GM18909 (cell line): ENCODE measurements at regions not wholly inside any gene's neighbourhood (a gene's known extent, or its start where the extent isn't known, plus 50 kb on each side); places are given as distances from the start of the nearest gene placed in this dataset.

ENCODE experiments used
- ATAC-seq: cut with Tn5 transposase; IDR thresholded peaks from one replicate; pipeline ENCODE4 v1.9.1; 2021; ENCODE audit warnings: mild to moderate bottlenecking; ENCODE audit not compliant: unreplicated experiment, poor library complexity

- no peak for ATAC-seq
These were observed 197.7 kb downstream of the MTX2 start for GRCh38 chr2:176466918-176467452.

- no peak for ATAC-seq
These were observed 198.4 kb downstream of the MTX2 start for GRCh38 chr2:176467595-176467994.

GRCh38 chr2:176468457-176469113 is 199.3 kb downstream of the MTX2 start:
- ATAC-seq = no peak

DNA sequence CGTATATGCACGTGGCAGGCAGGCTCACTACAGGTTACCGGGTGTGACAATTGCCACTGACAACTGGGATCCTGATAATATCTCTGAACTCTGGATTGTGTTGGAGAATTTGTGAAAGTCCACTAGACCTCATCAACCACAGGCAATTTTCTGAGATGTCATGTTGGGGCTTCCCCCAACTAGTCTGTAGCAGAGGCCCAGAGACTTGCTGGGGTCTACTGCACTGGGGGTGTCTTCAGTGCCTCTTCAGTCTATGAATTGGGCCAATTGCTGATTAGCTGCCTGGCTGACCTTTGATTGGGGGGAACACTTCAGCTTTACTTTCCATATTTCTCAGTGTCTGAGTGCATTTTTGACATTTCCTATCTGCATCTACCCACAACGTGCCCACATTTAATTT is 201.5 kb downstream of the MTX2 start:
- no peak for ATAC-seq

- no peak for ATAC-seq
These were observed 202.7 kb downstream of the MTX2 start for GRCh38 chr2:176471949-176472348.

GRCh38 chr2:176473177-176473576 is 203.9 kb downstream of the MTX2 start:
- ATAC-seq = peak; percentile 65

GRCh38 chr2:176473851-176474250 is 204.6 kb downstream of the MTX2 start:
- ATAC-seq = no peak

DNA sequence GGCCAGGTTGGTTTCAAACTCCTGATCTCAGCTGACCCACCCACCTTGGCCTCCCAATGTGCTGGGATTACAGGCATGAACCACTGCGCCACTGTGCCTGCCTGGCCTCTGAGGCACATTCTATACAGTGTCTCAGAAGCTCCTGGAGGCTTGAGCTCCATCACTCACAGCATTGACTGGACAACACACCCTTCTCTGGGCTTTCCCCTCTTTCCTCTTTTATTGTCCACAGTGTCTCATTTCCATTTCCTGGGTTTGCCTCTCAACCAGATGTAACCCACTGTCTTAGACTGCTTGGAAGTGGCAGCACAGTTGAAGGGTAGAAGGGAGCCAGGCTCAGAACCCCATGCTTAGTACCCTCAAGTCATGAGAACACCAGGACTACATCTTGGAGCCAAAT is 208.1 kb downstream of the MTX2 start:
- no peak for ATAC-seq

GRCh38 chr2:176479961-176480360 is 210.7 kb downstream of the MTX2 start:
- ATAC-seq = no peak

DNA sequence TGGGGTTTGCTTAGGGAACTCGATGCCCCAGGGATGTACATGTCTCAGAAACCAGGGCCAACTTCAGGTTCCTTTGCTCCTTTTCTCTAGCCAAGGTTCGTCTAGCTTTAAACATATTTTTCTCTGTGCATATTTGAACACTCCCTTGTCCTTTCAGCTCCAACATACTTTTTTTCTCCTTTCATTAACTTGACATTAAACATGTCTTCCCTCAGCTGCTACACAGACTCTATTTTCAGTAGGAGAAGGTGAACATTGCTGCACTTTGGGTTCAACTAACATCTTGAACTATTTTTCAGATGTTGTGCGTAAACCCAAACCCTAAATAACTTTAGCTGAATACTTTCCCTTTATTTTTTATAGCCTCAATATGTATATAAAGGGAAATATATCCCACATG is 212.9 kb downstream of the MTX2 start:
- no peak for ATAC-seq

DNA sequence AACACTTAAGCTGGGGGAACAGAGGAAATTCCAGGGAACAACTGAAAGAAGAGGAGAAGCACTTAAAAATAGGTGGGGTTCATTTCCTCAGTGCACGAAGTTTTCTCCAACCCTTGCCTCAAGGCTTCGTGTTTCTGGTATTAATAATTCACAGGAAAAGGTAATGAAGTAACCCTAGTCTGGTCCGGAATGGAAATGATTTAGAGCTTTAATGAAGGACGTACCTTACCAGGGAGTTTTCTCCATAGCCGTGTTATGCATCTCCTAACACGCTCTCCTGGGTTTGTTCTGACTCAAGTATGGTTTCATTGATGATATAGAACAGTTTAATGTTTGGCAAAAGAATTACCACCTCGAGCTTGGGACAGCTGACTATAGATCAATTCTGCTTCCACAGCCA is 214.2 kb downstream of the MTX2 start:
- no peak for ATAC-seq

DNA sequence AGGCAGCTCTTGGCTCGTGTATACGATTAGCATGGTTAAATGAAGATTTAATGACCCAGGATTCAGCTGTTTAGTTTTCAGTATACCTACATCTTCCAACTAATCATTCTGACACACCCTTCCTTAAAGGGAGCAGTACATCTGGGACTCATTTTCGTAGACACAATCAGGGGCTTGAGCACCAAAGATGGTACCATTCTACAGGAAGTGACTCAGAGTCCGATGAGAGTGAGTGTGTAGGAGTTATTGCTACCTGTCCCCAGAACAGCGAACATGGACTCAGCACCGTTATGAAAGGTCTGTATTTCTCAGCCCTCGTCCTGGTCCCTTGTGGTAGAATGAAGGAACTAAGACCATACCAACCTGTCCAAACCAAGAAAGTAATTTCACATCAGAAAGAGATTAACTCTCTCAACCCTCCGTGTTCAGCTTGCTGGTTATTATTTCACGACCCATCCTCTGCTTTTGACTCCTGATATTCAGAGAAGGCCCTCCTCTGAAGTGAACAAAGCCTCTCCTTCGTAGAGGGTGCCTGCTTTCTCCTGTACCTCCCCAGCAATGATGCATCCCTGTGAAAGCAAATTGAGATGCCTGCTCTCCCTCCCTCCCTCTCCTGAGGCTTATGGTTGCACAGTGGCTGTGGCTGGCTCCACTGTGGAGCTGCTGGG is 214.8 kb downstream of the MTX2 start:
- no peak for ATAC-seq

DNA sequence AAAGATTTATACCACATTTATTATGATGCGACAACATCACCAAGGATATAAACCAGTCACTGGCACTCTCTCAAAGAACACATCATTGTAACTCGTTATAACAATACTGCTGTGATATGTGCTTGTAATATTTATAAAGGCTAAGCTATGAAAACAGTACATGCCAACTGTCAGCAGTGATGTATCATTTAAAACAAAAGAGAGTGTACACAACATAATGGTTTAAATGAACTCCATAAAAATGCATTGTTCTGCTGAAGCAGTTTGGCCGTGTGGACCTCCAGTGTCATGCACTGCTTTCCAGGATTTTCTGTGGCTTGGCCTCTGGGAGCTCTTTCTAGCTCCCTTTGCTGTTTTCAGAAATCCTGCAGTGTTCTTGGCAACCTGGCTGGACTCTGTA is 215.6 kb downstream of the MTX2 start:
- no peak for ATAC-seq

- ATAC-seq = no peak
These were observed 219.2 kb downstream of the MTX2 start for GRCh38 chr2:176488431-176488830.

GRCh38 chr2:176490061-176490861 is 221.0 kb downstream of the MTX2 start:
- no peak for ATAC-seq

- ATAC-seq = peak; percentile 89
These were observed 222.1 kb downstream of the MTX2 start for GRCh38 chr2:176491172-176491904.

DNA sequence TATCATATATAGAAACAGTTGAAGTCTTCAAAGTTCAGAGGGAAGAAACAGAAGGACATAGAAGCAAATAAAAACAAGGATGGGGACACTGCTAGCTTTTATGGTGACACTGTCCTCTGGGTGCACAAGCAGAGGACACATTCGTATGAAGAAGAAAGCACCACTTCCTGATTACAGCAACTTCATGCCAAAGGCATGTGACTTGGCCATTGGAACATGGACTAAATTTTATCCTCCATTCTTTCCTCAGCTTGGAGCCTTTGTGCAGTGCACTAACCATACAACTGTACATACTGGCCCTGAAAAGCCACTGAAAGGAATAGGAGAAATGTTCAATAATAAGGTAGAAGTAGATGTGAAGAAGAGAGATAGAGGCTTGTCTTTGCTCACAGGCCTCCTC is 223.3 kb downstream of the MTX2 start:
- no peak for ATAC-seq

GRCh38 chr2:176493226-176493825 is 224.1 kb downstream of the MTX2 start:
- ATAC-seq = no peak

DNA sequence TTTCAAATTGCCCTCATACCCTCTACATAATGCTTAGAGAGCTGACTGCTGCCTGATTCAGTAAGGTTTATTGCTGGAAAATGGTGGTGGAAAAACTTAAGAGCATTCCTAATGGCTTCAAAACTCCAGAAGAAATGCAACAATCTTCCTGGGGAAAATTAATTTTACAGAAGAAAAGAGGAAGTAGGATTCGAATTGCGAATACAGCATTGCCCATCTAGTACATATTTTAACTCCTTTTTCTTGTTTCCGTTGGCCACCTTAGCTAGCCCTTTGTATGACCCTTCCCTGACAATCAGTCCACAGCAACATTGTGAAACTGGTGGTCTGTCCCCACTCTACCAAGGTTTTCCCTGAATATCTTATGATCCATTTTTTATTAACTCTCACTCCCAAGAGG is 224.7 kb downstream of the MTX2 start:
- ATAC-seq = no peak

DNA sequence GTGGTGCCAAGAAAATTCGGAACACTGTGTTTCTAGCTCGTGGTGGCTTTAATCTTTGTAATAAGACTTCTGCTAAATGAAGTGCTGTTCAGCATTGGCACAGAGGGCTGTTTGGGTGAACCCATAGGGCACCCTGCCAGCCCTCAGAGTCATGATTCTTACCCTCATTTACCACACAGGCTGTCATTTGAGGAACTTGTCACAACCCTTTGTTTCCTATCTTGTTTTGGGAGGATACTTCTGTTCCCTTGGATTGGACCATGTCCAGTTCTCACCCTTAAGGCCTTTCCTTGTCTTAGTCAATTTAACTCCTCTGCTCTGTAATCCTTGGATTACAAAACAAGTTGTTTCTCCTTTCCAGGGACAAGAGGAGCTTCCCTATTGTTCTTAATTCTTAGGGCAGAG is 225.7 kb downstream of the MTX2 start:
- no peak for ATAC-seq
